IMR-90 (cell line): ENCODE measurements at regions not wholly inside any gene's neighbourhood (a gene's known extent, or its start where the extent isn't known, plus 50 kb on each side); places are given as distances from the start of the nearest gene placed in this dataset.

Experiments used
- CEBPB ChIP-seq: IDR thresholded peaks from 2 replicates; pipeline ENCODE4 v1.6.1; 2012; ENCODE audit warnings: low read depth, low read length, improper control_type of control experiment
- CHD1 ChIP-seq: IDR thresholded peaks from 2 replicates; pipeline ENCODE4 v1.6.1; 2012; ENCODE audit warnings: low read depth, low read length, improper control_type of control experiment
- CTCF ChIP-seq: conservative IDR thresholded peaks from 2 replicates; pipeline ENCODE4 v1.5.1; 2012; ENCODE audit warnings: mild to moderate bottlenecking, low read depth, low read length, improper control_type of control experiment
- ELK1 ChIP-seq: fragments of 150-350 bp; IDR thresholded peaks from 2 replicates; pipeline ENCODE4 v1.6.1; 2016; ENCODE audit warnings: low read depth, mild to moderate bottlenecking, low read length, moderate library complexity, borderline replicate concordance
- FOS ChIP-seq: fragments of 150-350 bp; IDR thresholded peaks from 2 replicates; pipeline ENCODE4 v1.6.1; 2016; ENCODE audit warnings: low read depth, low read length
- MAZ ChIP-seq: IDR thresholded peaks from 2 replicates; pipeline ENCODE4 v1.6.1; 2012; ENCODE audit warnings: low read depth, mild to moderate bottlenecking, low read length, improper control_type of control experiment, moderate library complexity, borderline replicate concordance
- MXI1 ChIP-seq: IDR thresholded peaks from 2 replicates; pipeline ENCODE4 v1.6.1; 2012; ENCODE audit warnings: low read depth, mild to moderate bottlenecking, low read length, moderate library complexity, borderline replicate concordance
- NFE2L2 ChIP-seq: fragments of 150-350 bp; IDR thresholded peaks from 2 replicates; pipeline ENCODE4 v1.6.1; 2016; ENCODE audit warnings: low read depth, mild to moderate bottlenecking, low read length
- POLR2A ChIP-seq: IDR thresholded peaks from 2 replicates; pipeline ENCODE4 v1.6.1; 2012; ENCODE audit warnings: mild to moderate bottlenecking, low read depth, low read length
- RAD21 ChIP-seq: IDR thresholded peaks from 2 replicates; pipeline ENCODE4 v1.6.1; 2012; ENCODE audit warnings: low read length, improper control_type of control experiment
- RCOR1 ChIP-seq: IDR thresholded peaks from 2 replicates; pipeline ENCODE4 v1.6.1; 2012; ENCODE audit warnings: mild to moderate bottlenecking, low read length, improper control_type of control experiment; ENCODE audit not compliant: insufficient replicate concordance
- RFX5 ChIP-seq: IDR thresholded peaks from 2 replicates; pipeline ENCODE4 v1.8.0; 2012; ENCODE audit warnings: low read depth, mild to moderate bottlenecking, low read length, moderate library complexity
- SMC3 ChIP-seq: fragments of 150-350 bp; IDR thresholded peaks from 2 replicates; pipeline ENCODE4 v1.6.1; 2016; ENCODE audit warnings: low read depth, mild to moderate bottlenecking, antibody characterized with exemption, low read length, moderate library complexity
- USF2 ChIP-seq: fragments of 150-350 bp; IDR thresholded peaks from 2 replicates; pipeline ENCODE4 v1.6.1; 2017; ENCODE audit warnings: mild to moderate bottlenecking, antibody characterized with exemption, low read length, low read depth

GRCh38 chr9:80552931-80553330 lies 981.2 kb downstream of the TLE4 start:
- TF ChIP-seq FOS (no peak), CTCF (no peak), POLR2A (no peak), USF2 (no peak), ELK1 (no peak), CHD1 (no peak), RFX5 (no peak), RAD21 (no peak), NFE2L2 (no peak), MXI1 (no peak), RCOR1 (no peak), MAZ (no peak), SMC3 (no peak), CEBPB (peak; percentile 88)
